Uterus (tissue), 3 donors: ENCODE measurements at regions not wholly inside any gene's neighbourhood (a gene's known extent, or its start where the extent isn't known, plus 50 kb on each side); places are given as distances from the start of the nearest gene placed in this dataset. TPM values are rescaled to one million over a fixed set of nuclear protein-coding genes. Genes with fewer than 3 reads are reported as not detected.

ENCODE experiments used
- DNase-seq, 2 donors: peaks; one replicate each; pipeline ENCODE4 v3.0.0-alpha.2; 2019 to 2020
- H3K27ac ChIP-seq, 2 donors: fragments of 200-600 bp; sonication (generic); 1 replicate in 1 of 2; 2 replicates in 1 of 2; pipeline ENCODE4 v1.5.1; 2016 to 2018
- H3K27me3 ChIP-seq, 2 donors: fragments of 200-600 bp; sonication (generic); one replicate each; pipeline ENCODE4 v1.5.1; 2018 to 2019; ENCODE audit warnings: control low read depth in 1 of 2
- H3K36me3 ChIP-seq, 2 donors: fragments of 200-600 bp; sonication (generic); one replicate each; pipeline ENCODE4 v1.5.1; 2019; ENCODE audit warnings: control low read depth in 1 of 2
- H3K4me1 ChIP-seq, 2 donors: fragments of 200-600 bp; sonication (generic); one replicate each; pipeline ENCODE4 v1.5.1; 2018 to 2019; ENCODE audit warnings: control low read depth in 1 of 2
- H3K4me3 ChIP-seq, 2 donors: fragments of 200-600 bp; sonication (generic); 1 replicate in 1 of 2; 2 replicates in 1 of 2; pipeline ENCODE4 v1.5.1; 2018 to 2019; ENCODE audit warnings: mild to moderate bottlenecking in 1 of 2
- H3K9me3 ChIP-seq, 2 donors: fragments of 200-600 bp; sonication (generic); one replicate each; pipeline ENCODE4 v1.5.1; 2019; ENCODE audit warnings: control low read depth in 1 of 2
- CTCF ChIP-seq, 4 experiments: fragments of 200-600 bp in 2 of 4; fragments of 450-650 bp in 2 of 4; sonication (generic) in 2 of 4; IDR thresholded peaks; one replicate each; pipeline ENCODE4 v1.5.1; 2016 to 2019; ENCODE audit warnings: antibody characterized with exemption in 4 of 4, mild to moderate bottlenecking in 2 of 4, moderate library complexity in 1 of 4
- POLR2A ChIP-seq, 2 donors: fragments of 450-650 bp; IDR thresholded peaks; one replicate each; pipeline ENCODE4 v1.6.1; 2016; ENCODE audit warnings: antibody characterized with exemption in 2 of 2, mild to moderate bottlenecking in 1 of 2, moderate library complexity in 1 of 2
- intact Hi-C: fragments of 100-400 bp; cut with DNase I; formaldehyde crosslinking; loops from one replicate; pipeline ENCODE4 v1.15.1; 2023; ENCODE audit warnings: low total_unique reads
- small RNA-seq: library from RNA; depleted of rRNA; stranded (forward); fragments of <200 nt; gene quantifications from one replicate; pipeline ENCODE3, GENCODE V24; 2016
- donor health status: DM: yes; HTN: yes; CAD: no.

GRCh38 chr18:44629406-44629805, 51.3 kb upstream of the SETBP1 start:
- no peaks in the 10 kb centered on the region for H3K36me3 ChIP-seq
- H3K4me1 ChIP-seq, result no peaks in the 10 kb centered on the region
- no peaks in the 10 kb centered on the region for H3K9me3 ChIP-seq
- no peak for DNase-seq
- no peak overlapping the region for H3K27ac ChIP-seq
- no peak overlapping the region for H3K4me3 ChIP-seq
- no peak for TF ChIP-seq CTCF (IDR thresholded peaks at IDR 0.05)
- no peak for TF ChIP-seq POLR2A (IDR thresholded peaks at IDR 0.05)
- no peaks in the 10 kb centered on the region for H3K27me3 ChIP-seq
- intact Hi-C loops, result no loop called here

GRCh38 chr18:44630118-44630517, 50.6 kb upstream of the SETBP1 start:
- no peak for DNase-seq
- intact Hi-C loops, result no loop called here
- TF ChIP-seq POLR2A (IDR thresholded peaks at IDR 0.05), result no peak
- no peak for TF ChIP-seq CTCF (IDR thresholded peaks at IDR 0.05)
- Histone ChIP-seq H3K4me1 (no peaks in the 10 kb centered on the region), H3K9me3 (no peaks in the 10 kb centered on the region), H3K36me3 (no peaks in the 10 kb centered on the region), H3K4me3 (no peak overlapping the region), H3K27ac (no peak overlapping the region), H3K27me3 (no peaks in the 10 kb centered on the region)

Small RNA genes lying in the stretch of these regions (small RNA-seq; reads per million reads assigned to genes)
- not detected for gene RNA5SP455
